GM12878 (cell line): ENCODE measurements at regions not wholly inside any gene's neighbourhood (a gene's known extent, or its start where the extent isn't known, plus 50 kb on each side); places are given as distances from the start of the nearest gene placed in this dataset.
A peak's percentile ranks its signal among the peaks of the same experiment; 100 is the strongest.

Source experiments
- BACH1 ChIP-seq: fragments of 450-650 bp; IDR thresholded peaks from 2 replicates; pipeline ENCODE4 v1.6.1; 2017; ENCODE audit warnings: mild to moderate bottlenecking, borderline replicate concordance
- CBX5 ChIP-seq: sonication (generic); IDR thresholded peaks from 2 replicates; pipeline ENCODE4 v1.6.1; 2016; ENCODE audit warnings: low read depth, moderate library complexity, mild to moderate bottlenecking, inconsistent platforms
- IKZF2 ChIP-seq, 2 experiments: fragments of 450-650 bp; IDR thresholded peaks; 2 replicates each; pipeline ENCODE4 v1.6.1; 2017; ENCODE audit warnings: mild to moderate bottlenecking in 2 of 2, moderate library complexity in 2 of 2
- MYB ChIP-seq: fragments of 150-350 bp; IDR thresholded peaks from 2 replicates; pipeline ENCODE4 v1.6.1; 2014; ENCODE audit warnings: mild to moderate bottlenecking, low read depth, low read length, borderline replicate concordance
- NR2C2 ChIP-seq: IDR thresholded peaks from 2 replicates; pipeline ENCODE4 v1.6.1; 2011; ENCODE audit warnings: borderline replicate concordance, low read depth; ENCODE audit not compliant: control insufficient read depth, insufficient read length
- POLR2A ChIP-seq: IDR thresholded peaks from 2 replicates; pipeline ENCODE4 v1.6.1; 2011; ENCODE audit warnings: low read depth, mild to moderate bottlenecking, low read length
- RBBP5 ChIP-seq: fragments of 200-600 bp; sonication (generic); conservative IDR thresholded peaks from 2 replicates; pipeline ENCODE4 v1.6.1; 2016
- SMAD5 ChIP-seq: IDR thresholded peaks from 2 replicates; pipeline ENCODE4 v1.6.1; 2016; ENCODE audit warnings: antibody characterized with exemption, low read depth
- STAT3 ChIP-seq: IDR thresholded peaks from 2 replicates; pipeline ENCODE4 v1.6.1; 2011; ENCODE audit warnings: low read depth, low read length, improper control_type of control experiment
- TARDBP ChIP-seq: IDR thresholded peaks from 2 replicates; pipeline ENCODE4 v1.6.1; 2016; ENCODE audit warnings: borderline replicate concordance
- TCF12 ChIP-seq: IDR thresholded peaks from 2 replicates; pipeline ENCODE4 v1.6.1; 2011; ENCODE audit warnings: low read depth, mild to moderate bottlenecking, low read length
- YY1 ChIP-seq: IDR thresholded peaks from 2 replicates; pipeline ENCODE4 v1.6.1; 2011; ENCODE audit warnings: low read depth, mild to moderate bottlenecking, low read length
- ZNF274 ChIP-seq: IDR thresholded peaks from one replicate; pipeline ENCODE4 v1.8.0; 2011; ENCODE audit not compliant: insufficient read length, insufficient read depth
- ZNF622 ChIP-seq: fragments of 450-650 bp; IDR thresholded peaks from 2 replicates; pipeline ENCODE4 v1.6.1; 2017; ENCODE audit warnings: mild to moderate bottlenecking, inconsistent platforms
- ZZZ3 ChIP-seq: IDR thresholded peaks from 2 replicates; pipeline ENCODE4 v1.6.1; 2011; ENCODE audit warnings: low read depth; ENCODE audit not compliant: control insufficient read depth, insufficient read length
- TF ChIP-seq, protein P1 (sequence below): fragments of 450-650 bp; IDR thresholded peaks from 2 replicates; pipeline ENCODE4 v1.6.1; 2017; ENCODE audit warnings: mild to moderate bottlenecking, low read depth, inconsistent platforms; ENCODE audit not compliant: poor library complexity, severe bottlenecking
- TF ChIP-seq, protein P2 (sequence below): fragments of 450-650 bp; IDR thresholded peaks from 2 replicates; pipeline ENCODE4 v1.6.1; 2016; ENCODE audit warnings: mild to moderate bottlenecking
- TF ChIP-seq, protein P3 (sequence below): fragments of 450-650 bp; IDR thresholded peaks from 2 replicates; pipeline ENCODE4 v1.6.1; 2017; ENCODE audit warnings: low read depth, mild to moderate bottlenecking, moderate library complexity
- TF ChIP-seq, protein P4 (sequence below): fragments of 450-650 bp; IDR thresholded peaks from 2 replicates; pipeline ENCODE4 v1.6.1; 2017; ENCODE audit warnings: mild to moderate bottlenecking, moderate library complexity
- TF ChIP-seq, protein P5 (sequence below): IDR thresholded peaks from 2 replicates; pipeline ENCODE4 v1.6.1; 2012; ENCODE audit warnings: low read depth, low read length, improper control_type of control experiment

DNA sequence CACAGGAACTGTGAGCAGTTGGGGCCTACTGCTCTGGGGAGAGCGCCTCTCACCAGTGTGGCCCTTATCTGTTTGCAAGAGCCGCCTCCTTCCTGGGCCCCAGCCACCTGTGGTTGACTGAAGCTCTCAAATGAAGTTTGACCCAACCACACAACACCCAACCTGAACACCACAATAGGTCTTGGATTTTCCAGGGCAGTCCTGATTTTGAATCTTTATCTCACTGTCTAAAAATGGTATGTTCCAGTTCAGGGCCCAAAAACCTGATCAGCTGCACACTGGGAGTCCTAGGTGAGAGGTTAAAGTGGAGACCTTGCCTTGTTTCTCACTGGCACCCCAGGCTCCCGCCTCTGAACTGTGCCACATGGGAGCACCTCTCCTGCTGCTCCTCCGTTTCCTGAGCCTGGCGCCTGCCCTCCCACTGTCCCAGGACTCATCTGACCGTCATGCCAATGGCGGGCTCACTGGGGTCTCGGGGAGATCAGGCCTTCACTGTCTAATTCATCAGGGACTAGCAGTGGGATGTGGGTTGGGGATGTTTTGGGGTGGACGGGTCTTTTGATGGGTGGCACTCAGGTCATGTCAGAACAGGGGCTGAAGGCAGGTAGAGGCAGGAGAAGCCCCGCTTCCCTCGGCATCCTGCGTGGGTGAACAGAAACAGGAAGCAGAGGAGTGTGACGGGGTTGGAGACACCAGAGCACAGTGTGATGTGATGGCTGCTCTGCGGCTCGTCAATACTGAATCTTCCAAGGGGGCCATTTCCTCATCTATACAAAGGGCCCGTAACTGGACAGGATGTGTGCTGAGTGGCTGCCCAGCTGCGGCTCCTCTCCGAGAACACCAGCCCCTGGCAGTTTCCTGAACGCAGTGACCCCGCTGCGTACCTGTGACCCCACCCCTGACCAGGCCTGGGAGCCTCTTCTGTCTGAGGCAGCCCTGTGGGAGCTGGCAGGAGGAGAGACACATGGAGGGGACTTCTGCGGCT is 59.6 kb upstream of the ITPKB start (continued):
- TF ChIP-seq, protein P1, sequence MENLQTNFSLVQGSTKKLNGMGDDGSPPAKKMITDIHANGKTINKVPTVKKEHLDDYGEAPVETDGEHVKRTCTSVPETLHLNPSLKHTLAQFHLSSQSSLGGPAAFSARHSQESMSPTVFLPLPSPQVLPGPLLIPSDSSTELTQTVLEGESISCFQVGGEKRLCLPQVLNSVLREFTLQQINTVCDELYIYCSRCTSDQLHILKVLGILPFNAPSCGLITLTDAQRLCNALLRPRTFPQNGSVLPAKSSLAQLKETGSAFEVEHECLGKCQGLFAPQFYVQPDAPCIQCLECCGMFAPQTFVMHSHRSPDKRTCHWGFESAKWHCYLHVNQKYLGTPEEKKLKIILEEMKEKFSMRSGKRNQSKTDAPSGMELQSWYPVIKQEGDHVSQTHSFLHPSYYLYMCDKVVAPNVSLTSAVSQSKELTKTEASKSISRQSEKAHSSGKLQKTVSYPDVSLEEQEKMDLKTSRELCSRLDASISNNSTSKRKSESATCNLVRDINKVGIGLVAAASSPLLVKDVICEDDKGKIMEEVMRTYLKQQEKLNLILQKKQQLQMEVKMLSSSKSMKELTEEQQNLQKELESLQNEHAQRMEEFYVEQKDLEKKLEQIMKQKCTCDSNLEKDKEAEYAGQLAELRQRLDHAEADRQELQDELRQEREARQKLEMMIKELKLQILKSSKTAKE, result no peak
- TF ChIP-seq TCF12 (no peak), CBX5 (no peak), SMAD5 (no peak), ZNF622 (no peak), YY1 (peak; percentile 68), IKZF2 (IDR thresholded peaks at IDR 0.05) (peak; percentile 41 to 50; a peak in 2 of 4 replicates), RBBP5 (no peak), TARDBP (no peak), ZNF274 (no peak), MYB (no peak), NR2C2 (no peak), POLR2A (0 out of 2 replicates have a peak, but pooled peaks have one; percentile 27), BACH1 (no peak), STAT3 (no peak), ZZZ3 (no peak)
- TF ChIP-seq, protein P2, sequence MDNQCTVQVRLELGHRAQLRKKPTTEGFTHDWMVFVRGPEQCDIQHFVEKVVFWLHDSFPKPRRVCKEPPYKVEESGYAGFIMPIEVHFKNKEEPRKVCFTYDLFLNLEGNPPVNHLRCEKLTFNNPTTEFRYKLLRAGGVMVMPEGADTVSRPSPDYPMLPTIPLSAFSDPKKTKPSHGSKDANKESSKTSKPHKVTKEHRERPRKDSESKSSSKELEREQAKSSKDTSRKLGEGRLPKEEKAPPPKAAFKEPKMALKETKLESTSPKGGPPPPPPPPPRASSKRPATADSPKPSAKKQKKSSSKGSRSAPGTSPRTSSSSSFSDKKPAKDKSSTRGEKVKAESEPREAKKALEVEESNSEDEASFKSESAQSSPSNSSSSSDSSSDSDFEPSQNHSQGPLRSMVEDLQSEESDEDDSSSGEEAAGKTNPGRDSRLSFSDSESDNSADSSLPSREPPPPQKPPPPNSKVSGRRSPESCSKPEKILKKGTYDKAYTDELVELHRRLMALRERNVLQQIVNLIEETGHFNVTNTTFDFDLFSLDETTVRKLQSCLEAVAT, result peak; percentile 48; the same call in 1 of the 2 replicates
- TF ChIP-seq, protein P3, sequence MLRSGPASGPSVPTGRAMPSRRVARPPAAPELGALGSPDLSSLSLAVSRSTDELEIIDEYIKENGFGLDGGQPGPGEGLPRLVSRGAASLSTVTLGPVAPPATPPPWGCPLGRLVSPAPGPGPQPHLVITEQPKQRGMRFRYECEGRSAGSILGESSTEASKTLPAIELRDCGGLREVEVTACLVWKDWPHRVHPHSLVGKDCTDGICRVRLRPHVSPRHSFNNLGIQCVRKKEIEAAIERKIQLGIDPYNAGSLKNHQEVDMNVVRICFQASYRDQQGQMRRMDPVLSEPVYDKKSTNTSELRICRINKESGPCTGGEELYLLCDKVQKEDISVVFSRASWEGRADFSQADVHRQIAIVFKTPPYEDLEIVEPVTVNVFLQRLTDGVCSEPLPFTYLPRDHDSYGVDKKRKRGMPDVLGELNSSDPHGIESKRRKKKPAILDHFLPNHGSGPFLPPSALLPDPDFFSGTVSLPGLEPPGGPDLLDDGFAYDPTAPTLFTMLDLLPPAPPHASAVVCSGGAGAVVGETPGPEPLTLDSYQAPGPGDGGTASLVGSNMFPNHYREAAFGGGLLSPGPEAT, result no peak
- TF ChIP-seq, protein P4, sequence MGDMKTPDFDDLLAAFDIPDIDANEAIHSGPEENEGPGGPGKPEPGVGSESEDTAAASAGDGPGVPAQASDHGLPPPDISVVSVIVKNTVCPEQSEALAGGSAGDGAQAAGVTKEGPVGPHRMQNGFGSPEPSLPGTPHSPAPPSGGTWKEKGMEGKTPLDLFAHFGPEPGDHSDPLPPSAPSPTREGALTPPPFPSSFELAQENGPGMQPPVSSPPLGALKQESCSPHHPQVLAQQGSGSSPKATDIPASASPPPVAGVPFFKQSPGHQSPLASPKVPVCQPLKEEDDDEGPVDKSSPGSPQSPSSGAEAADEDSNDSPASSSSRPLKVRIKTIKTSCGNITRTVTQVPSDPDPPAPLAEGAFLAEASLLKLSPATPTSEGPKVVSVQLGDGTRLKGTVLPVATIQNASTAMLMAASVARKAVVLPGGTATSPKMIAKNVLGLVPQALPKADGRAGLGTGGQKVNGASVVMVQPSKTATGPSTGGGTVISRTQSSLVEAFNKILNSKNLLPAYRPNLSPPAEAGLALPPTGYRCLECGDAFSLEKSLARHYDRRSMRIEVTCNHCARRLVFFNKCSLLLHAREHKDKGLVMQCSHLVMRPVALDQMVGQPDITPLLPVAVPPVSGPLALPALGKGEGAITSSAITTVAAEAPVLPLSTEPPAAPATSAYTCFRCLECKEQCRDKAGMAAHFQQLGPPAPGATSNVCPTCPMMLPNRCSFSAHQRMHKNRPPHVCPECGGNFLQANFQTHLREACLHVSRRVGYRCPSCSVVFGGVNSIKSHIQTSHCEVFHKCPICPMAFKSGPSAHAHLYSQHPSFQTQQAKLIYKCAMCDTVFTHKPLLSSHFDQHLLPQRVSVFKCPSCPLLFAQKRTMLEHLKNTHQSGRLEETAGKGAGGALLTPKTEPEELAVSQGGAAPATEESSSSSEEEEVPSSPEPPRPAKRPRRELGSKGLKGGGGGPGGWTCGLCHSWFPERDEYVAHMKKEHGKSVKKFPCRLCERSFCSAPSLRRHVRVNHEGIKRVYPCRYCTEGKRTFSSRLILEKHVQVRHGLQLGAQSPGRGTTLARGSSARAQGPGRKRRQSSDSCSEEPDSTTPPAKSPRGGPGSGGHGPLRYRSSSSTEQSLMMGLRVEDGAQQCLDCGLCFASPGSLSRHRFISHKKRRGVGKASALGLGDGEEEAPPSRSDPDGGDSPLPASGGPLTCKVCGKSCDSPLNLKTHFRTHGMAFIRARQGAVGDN, result peak; percentile 79
- TF ChIP-seq, protein P5, sequence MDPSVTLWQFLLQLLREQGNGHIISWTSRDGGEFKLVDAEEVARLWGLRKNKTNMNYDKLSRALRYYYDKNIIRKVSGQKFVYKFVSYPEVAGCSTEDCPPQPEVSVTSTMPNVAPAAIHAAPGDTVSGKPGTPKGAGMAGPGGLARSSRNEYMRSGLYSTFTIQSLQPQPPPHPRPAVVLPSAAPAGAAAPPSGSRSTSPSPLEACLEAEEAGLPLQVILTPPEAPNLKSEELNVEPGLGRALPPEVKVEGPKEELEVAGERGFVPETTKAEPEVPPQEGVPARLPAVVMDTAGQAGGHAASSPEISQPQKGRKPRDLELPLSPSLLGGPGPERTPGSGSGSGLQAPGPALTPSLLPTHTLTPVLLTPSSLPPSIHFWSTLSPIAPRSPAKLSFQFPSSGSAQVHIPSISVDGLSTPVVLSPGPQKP, result no peak
